OCI-LY7 (cell line): ENCODE measurements at regions not wholly inside any gene's neighbourhood (a gene's known extent, or its start where the extent isn't known, plus 50 kb on each side); places are given as distances from the start of the nearest gene placed in this dataset.

ENCODE experiments used
- BruUV-seq: library from RNA; stranded (reverse); fragments of 400-500 nt; replicated peaks from 2 replicates; lab custom pipeline; 2021; lab: Mats Ljungman, UMichigan
- CTCF ChIA-PET: fragments of 300-600 bp; sonication (Branson Sonifier 250); formaldehyde crosslinking; loops from one replicate; lab custom pipeline; 2022; ENCODE audit warnings: antibody characterized with exemption; ENCODE audit not compliant: unreplicated experiment; lab: Charles Lee
- POLR2A ChIA-PET: fragments of 300-600 bp; sonication (Branson Sonifier 250); formaldehyde crosslinking; loops from one replicate; lab custom pipeline; 2022; ENCODE audit warnings: antibody characterized with exemption; lab: Charles Lee
- DNase-seq: peaks from one replicate; pipeline ENCODE4 v3.0.0-alpha.2; 2015; ENCODE audit warnings: low spot score
- H2AFZ ChIP-seq: fragments of 200-600 bp; sonication (generic), shearing (Covaris generic); 2 replicates; pipeline ENCODE4 v1.6.1; 2014; ENCODE audit warnings: mild to moderate bottlenecking, antibody characterized with exemption, low read length, moderate library complexity
- H3K27ac ChIP-seq: fragments of 200-600 bp; sonication (generic); 2 replicates; pipeline ENCODE4 v1.5.1; 2014; ENCODE audit warnings: mixed run types, low read depth, mild to moderate bottlenecking, moderate library complexity, low read length, inconsistent platforms; ENCODE audit not compliant: poor library complexity, severe bottlenecking
- H3K36me3 ChIP-seq: fragments of 200-600 bp; sonication (generic); 2 replicates; pipeline ENCODE4 v1.6.1; 2014; ENCODE audit warnings: mild to moderate bottlenecking, antibody characterized with exemption, low read length, moderate library complexity, mixed read lengths; ENCODE audit not compliant: insufficient read depth
- H3K4me1 ChIP-seq: fragments of 200-600 bp; sonication (generic); 2 replicates; pipeline ENCODE4 v1.5.1; 2014; ENCODE audit warnings: mild to moderate bottlenecking, low read length; ENCODE audit not compliant: insufficient read depth, poor library complexity, severe bottlenecking
- H3K4me2 ChIP-seq: fragments of 200-600 bp; sonication (generic); 2 replicates; pipeline ENCODE4 v1.6.1; 2014; ENCODE audit warnings: mild to moderate bottlenecking, low read length
- H3K4me3 ChIP-seq: fragments of 200-600 bp; sonication (generic); 2 replicates; pipeline ENCODE4 v1.5.1; 2014; ENCODE audit warnings: mild to moderate bottlenecking, low read depth, low read length; ENCODE audit not compliant: poor library complexity, severe bottlenecking
- H3K79me2 ChIP-seq: fragments of 200-600 bp; sonication (generic); 2 replicates; pipeline ENCODE4 v1.6.1; 2016; ENCODE audit warnings: low read depth, mild to moderate bottlenecking, low read length, moderate library complexity, mixed read lengths; ENCODE audit not compliant: insufficient read depth
- H3K9me2 ChIP-seq: fragments of 200-600 bp; sonication (generic); 2 replicates; pipeline ENCODE4 v1.6.1; 2016; ENCODE audit warnings: mild to moderate bottlenecking, low read length, mixed read lengths; ENCODE audit not compliant: insufficient read depth
- H3K9me3 ChIP-seq: fragments of 200-600 bp; sonication (generic); 2 replicates; pipeline ENCODE4 v1.6.1; 2014; ENCODE audit warnings: mild to moderate bottlenecking, mixed run types, low read length, mixed read lengths
- H4K20me1 ChIP-seq: fragments of 200-600 bp; sonication (generic); 2 replicates; pipeline ENCODE4 v1.6.1; 2014; ENCODE audit warnings: mild to moderate bottlenecking, antibody characterized with exemption, low read length, moderate library complexity, mixed read lengths; ENCODE audit not compliant: insufficient read depth
- EZH2phosphoT487 ChIP-seq: fragments of 200-600 bp; sonication (generic); IDR thresholded peaks from 2 replicates; pipeline ENCODE4 v1.6.1; 2018; ENCODE audit warnings: low read depth, borderline replicate concordance, mild to moderate bottlenecking, mixed run types, antibody characterized with exemption, low read length, moderate library complexity, mixed read lengths
- intact Hi-C: fragments of 100-400 bp; cut with micrococcal nuclease; formaldehyde crosslinking; loops from one replicate; pipeline ENCODE4 v1.10.0; 2022; ENCODE audit not compliant: unreplicated experiment
- TF ChIP-seq, protein P1 (sequence below): fragments of 200-600 bp; sonication (generic); conservative IDR thresholded peaks from 2 replicates; pipeline ENCODE4 v1.5.1; 2014; ENCODE audit warnings: mild to moderate bottlenecking, antibody characterized with exemption, low read length, moderate library complexity, mixed read lengths

DNA sequence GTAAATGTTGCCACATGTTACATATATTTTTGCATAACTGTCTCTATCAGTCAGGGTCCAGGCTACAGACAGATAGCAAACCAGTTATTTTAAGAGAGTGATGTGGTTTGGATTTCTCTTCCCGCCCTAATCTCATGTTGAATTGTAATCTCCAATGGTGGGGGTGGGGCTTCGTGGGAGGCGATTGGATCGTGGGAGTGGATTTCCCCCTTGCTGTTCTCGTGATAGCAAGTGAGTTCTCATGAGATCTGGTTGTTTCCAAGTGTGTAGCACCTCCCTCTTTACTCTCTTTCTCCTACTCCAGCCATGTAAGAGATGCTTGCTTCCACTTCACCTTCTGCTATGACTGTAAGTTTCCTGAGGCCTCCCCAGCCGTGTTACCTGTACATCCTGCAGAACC is 704.2 kb upstream of the TBX3 start:
- Histone ChIP-seq H3K36me3 (no peaks in the 10 kb centered on the region), H3K9me2 (no peaks in the 10 kb centered on the region), H3K27ac (no peak overlapping the region), H4K20me1 (no peaks in the 10 kb centered on the region), H2AFZ (peak overlapping the region; percentile 2; the same call in 1 of the 2 replicates), H3K4me3 (no peak overlapping the region), H3K4me2 (peak overlapping the region; percentile 23; the same call in 1 of the 2 replicates), H3K9me3 (no peaks in the 10 kb centered on the region), H3K4me1 (peaks cover 4% of the 10 kb centered on the region), H3K79me2 (no peaks in the 10 kb centered on the region)
- TF ChIP-seq EZH2phosphoT487 = no peak
- TF ChIP-seq, protein P1, sequence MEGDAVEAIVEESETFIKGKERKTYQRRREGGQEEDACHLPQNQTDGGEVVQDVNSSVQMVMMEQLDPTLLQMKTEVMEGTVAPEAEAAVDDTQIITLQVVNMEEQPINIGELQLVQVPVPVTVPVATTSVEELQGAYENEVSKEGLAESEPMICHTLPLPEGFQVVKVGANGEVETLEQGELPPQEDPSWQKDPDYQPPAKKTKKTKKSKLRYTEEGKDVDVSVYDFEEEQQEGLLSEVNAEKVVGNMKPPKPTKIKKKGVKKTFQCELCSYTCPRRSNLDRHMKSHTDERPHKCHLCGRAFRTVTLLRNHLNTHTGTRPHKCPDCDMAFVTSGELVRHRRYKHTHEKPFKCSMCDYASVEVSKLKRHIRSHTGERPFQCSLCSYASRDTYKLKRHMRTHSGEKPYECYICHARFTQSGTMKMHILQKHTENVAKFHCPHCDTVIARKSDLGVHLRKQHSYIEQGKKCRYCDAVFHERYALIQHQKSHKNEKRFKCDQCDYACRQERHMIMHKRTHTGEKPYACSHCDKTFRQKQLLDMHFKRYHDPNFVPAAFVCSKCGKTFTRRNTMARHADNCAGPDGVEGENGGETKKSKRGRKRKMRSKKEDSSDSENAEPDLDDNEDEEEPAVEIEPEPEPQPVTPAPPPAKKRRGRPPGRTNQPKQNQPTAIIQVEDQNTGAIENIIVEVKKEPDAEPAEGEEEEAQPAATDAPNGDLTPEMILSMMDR = no peak
- no peak for DNase-seq
- intact Hi-C loops = no loop called here
- CTCF ChIA-PET = no interaction called here
- BruUV-seq = no TSS peak
- POLR2A ChIA-PET = no interaction called here

DNA sequence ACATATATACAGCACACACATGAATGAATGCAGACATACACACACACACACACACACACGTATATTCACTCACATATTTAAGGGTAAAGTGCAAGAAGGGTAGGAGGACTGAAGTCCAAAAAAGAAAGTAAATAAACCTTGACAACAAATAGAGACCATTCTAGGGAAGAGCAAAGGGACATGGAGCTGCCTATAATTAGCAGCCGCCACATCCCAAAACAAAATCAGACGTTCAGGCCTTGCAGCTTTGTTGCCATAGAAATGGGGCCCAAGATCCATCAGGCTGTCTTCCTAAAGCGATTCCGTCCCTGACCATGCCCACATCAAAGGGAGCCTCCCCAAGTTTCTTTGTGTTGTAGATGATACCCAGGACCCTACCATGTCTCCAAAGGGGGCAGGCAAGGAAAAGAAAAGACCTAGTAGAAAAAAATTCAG is 703.5 kb upstream of the TBX3 start:
- no peak overlapping the region for H3K4me3 ChIP-seq
- no peaks in the 10 kb centered on the region for H3K36me3 ChIP-seq
- POLR2A ChIA-PET = no interaction called here
- TF ChIP-seq, protein P1 = no peak
- no peak for TF ChIP-seq EZH2phosphoT487
- CTCF ChIA-PET = no interaction called here
- DNase-seq = no peak
- H4K20me1 ChIP-seq = no peaks in the 10 kb centered on the region
- H3K27ac ChIP-seq = no peak overlapping the region
- intact Hi-C loops = no loop called here
- H3K4me1 ChIP-seq = peaks cover 4% of the 10 kb centered on the region
- H3K9me2 ChIP-seq = no peaks in the 10 kb centered on the region
- BruUV-seq = no TSS peak
- H3K4me2 ChIP-seq = no peak overlapping the region
- H3K9me3 ChIP-seq = no peaks in the 10 kb centered on the region
- H2AFZ ChIP-seq = no peak overlapping the region; the same call in 1 of the 2 replicates
- H3K79me2 ChIP-seq = no peaks in the 10 kb centered on the region

DNA sequence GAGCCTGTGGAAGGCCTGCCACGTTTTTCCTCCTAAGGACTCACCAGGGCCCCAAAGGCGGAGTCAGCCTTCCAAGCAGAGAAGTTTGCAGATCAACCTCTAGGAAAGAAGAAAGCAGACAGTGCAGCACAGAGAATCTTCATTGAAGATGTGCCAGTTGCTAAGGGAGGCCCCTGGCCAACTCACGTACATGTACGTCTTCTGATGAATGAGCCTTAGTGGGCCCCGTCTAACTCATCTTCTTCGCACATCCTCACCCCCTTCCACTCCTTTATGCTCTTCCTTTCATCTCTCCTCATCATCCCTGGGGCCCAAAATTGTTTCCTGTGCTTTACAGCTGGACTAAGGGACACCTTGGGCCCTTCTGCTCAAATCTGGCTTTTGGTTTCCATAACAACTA is 703.0 kb upstream of the TBX3 start:
- no peak overlapping the region for H3K4me2 ChIP-seq
- H4K20me1 ChIP-seq = no peaks in the 10 kb centered on the region
- BruUV-seq = no TSS peak
- CTCF ChIA-PET = no interaction called here
- DNase-seq = no peak
- H3K79me2 ChIP-seq = no peaks in the 10 kb centered on the region
- intact Hi-C loops = no loop called here
- no peaks in the 10 kb centered on the region for H3K36me3 ChIP-seq
- no peaks in the 10 kb centered on the region for H3K9me3 ChIP-seq
- no peak overlapping the region for H2AFZ ChIP-seq
- POLR2A ChIA-PET = no interaction called here
- no peak for TF ChIP-seq EZH2phosphoT487
- TF ChIP-seq, protein P1 = no peak
- no peak overlapping the region for H3K4me3 ChIP-seq
- no peaks in the 10 kb centered on the region for H3K9me2 ChIP-seq
- peaks cover 4% of the 10 kb centered on the region for H3K4me1 ChIP-seq
- H3K27ac ChIP-seq = no peak overlapping the region
